Keratinocyte (primary cell): ENCODE measurements at regions not wholly inside any gene's neighbourhood (a gene's known extent, or its start where the extent isn't known, plus 50 kb on each side); places are given as distances from the start of the nearest gene placed in this dataset.

Source experiments
- DNase-seq: peaks from one replicate; pipeline ENCODE4 v3.0.0-alpha.2; 2011; ENCODE audit warnings: low read depth, missing footprints, low spot score
- FAIRE-seq: peaks from 2 replicates; lab custom pipeline; 2011; peaks lifted over from hg19 to GRCh38; lab: Jason Lieb, UNC
- H2AFZ ChIP-seq: 2 replicates; pipeline ENCODE4 v1.6.0; 2012; ENCODE audit warnings: low read length, control low read depth, inconsistent platforms; ENCODE audit not compliant: control insufficient read depth
- H3K27ac ChIP-seq: 2 replicates; pipeline ENCODE4 v1.5.1; 2011; ENCODE audit warnings: low read length; ENCODE audit not compliant: control insufficient read depth, insufficient read depth
- H3K27me3 ChIP-seq: 3 replicates; pipeline ENCODE4 v1.6.0; 2011; ENCODE audit warnings: low read length; ENCODE audit not compliant: control insufficient read depth, insufficient read depth; ENCODE audit errors: extremely low read depth
- H3K36me3 ChIP-seq, 2 experiments: 2 replicates in 1 of 2; 3 replicates in 1 of 2; pipeline ENCODE4 v1.5.1; 2011; ENCODE audit warnings: low read length in 2 of 2, mild to moderate bottlenecking in 1 of 2; ENCODE audit not compliant: control insufficient read depth in 2 of 2, insufficient read depth in 2 of 2; ENCODE audit errors: extremely low read depth in 1 of 2
- H3K4me1 ChIP-seq: 3 replicates; pipeline ENCODE4 v1.5.1; 2011; ENCODE audit warnings: low read length; ENCODE audit not compliant: control insufficient read depth, insufficient read depth; ENCODE audit errors: extremely low read depth
- H3K4me2 ChIP-seq: 3 replicates; pipeline ENCODE4 v1.6.0; 2011; ENCODE audit warnings: low read depth, low read length; ENCODE audit not compliant: control insufficient read depth, insufficient read depth; ENCODE audit errors: extremely low read depth
- H3K4me3 ChIP-seq, 3 experiments: fragments of 200-600 bp in 1 of 3; sonication (generic) in 1 of 3; 2 replicates in 2 of 3; 3 replicates in 1 of 3; pipeline ENCODE4 v1.5.1; 2011 to 2016; ENCODE audit warnings: low read length in 3 of 3, mild to moderate bottlenecking in 3 of 3, control low read depth in 2 of 3, inconsistent platforms in 1 of 3, low read depth in 1 of 3, mixed read lengths in 1 of 3, mixed run types in 1 of 3, moderate library complexity in 1 of 3; ENCODE audit not compliant: control insufficient read depth in 2 of 3, insufficient read depth in 2 of 3; ENCODE audit errors: extremely low read depth in 1 of 3
- H3K79me2 ChIP-seq: 2 replicates; pipeline ENCODE4 v1.6.0; 2012; ENCODE audit warnings: low read length; ENCODE audit not compliant: control insufficient read depth, insufficient read depth
- H3K9ac ChIP-seq: 3 replicates; pipeline ENCODE4 v1.6.0; 2011; ENCODE audit warnings: low read length; ENCODE audit not compliant: control insufficient read depth, insufficient read depth; ENCODE audit errors: extremely low read depth
- H3K9me1 ChIP-seq: 3 replicates; pipeline ENCODE4 v1.6.0; 2011; ENCODE audit warnings: low read length; ENCODE audit not compliant: control insufficient read depth, insufficient read depth; ENCODE audit errors: extremely low read depth
- H3K9me3 ChIP-seq: 2 replicates; pipeline ENCODE4 v1.5.1; 2012; ENCODE audit warnings: low read depth, low read length; ENCODE audit not compliant: control insufficient read depth
- H4K20me1 ChIP-seq: 3 replicates; pipeline ENCODE4 v1.6.0; 2011; ENCODE audit warnings: low read length; ENCODE audit not compliant: control insufficient read depth, insufficient read depth; ENCODE audit errors: extremely low read depth
- EZH2 ChIP-seq: IDR thresholded peaks from one replicate; pipeline ENCODE4 v1.6.1; 2012; ENCODE audit warnings: inconsistent platforms, mild to moderate bottlenecking, low read length, moderate library complexity
- dilution Hi-C: fragments of 300-500 bp; cut with MboI; formaldehyde crosslinking; loops from one replicate; pipeline ENCODE4 v1.7.0; 2020; ENCODE audit warnings: low sequenced_read_pairs; ENCODE audit not compliant: extremely low pct_ligation_motif_present
- TF ChIP-seq, protein P1 (sequence below), 3 experiments: IDR thresholded peaks in 1 of 3; conservative IDR thresholded peaks in 1 of 3; optimal IDR thresholded peaks in 1 of 3; 2 replicates in 2 of 3; 3 replicates in 1 of 3; pipeline versions ENCODE3 to v1.5.1; 2011; ENCODE audit warnings: low read length in 3 of 3, mild to moderate bottlenecking in 3 of 3, moderate library complexity in 2 of 3, control low read depth in 1 of 3, inconsistent platforms in 1 of 3; ENCODE audit not compliant: insufficient read depth in 2 of 3; ENCODE audit errors: extremely low read depth in 1 of 3

GRCh38 chr2:41719756-41720155, 328.1 kb upstream of the PKDCC start:
- H3K4me3 ChIP-seq = no peak overlapping the region
- dilution Hi-C loops = no loop called here
- TF ChIP-seq, protein P1, sequence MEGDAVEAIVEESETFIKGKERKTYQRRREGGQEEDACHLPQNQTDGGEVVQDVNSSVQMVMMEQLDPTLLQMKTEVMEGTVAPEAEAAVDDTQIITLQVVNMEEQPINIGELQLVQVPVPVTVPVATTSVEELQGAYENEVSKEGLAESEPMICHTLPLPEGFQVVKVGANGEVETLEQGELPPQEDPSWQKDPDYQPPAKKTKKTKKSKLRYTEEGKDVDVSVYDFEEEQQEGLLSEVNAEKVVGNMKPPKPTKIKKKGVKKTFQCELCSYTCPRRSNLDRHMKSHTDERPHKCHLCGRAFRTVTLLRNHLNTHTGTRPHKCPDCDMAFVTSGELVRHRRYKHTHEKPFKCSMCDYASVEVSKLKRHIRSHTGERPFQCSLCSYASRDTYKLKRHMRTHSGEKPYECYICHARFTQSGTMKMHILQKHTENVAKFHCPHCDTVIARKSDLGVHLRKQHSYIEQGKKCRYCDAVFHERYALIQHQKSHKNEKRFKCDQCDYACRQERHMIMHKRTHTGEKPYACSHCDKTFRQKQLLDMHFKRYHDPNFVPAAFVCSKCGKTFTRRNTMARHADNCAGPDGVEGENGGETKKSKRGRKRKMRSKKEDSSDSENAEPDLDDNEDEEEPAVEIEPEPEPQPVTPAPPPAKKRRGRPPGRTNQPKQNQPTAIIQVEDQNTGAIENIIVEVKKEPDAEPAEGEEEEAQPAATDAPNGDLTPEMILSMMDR (optimal IDR thresholded peaks at IDR 0.05 in 1 of 3, IDR thresholded peaks at IDR 0.05 in 1 of 3, conservative IDR thresholded peaks at IDR 0.05 in 1 of 3; ENCODE audit: extremely low read depth in 1 of 3, insufficient read depth in 2 of 3, low read length in 3 of 3) = no peak
- TF ChIP-seq EZH2 = no peak

GRCh38 chr2:41720331-41721251, 327.2 kb upstream of the PKDCC start:
- no peak for DNase-seq
- FAIRE-seq = no peak
- H3K9me1 ChIP-seq = no peaks in the 10 kb centered on the region
- peaks cover 48% of the 10 kb centered on the region for H3K4me1 ChIP-seq
- no peaks in the 10 kb centered on the region for H3K27me3 ChIP-seq
- H2AFZ ChIP-seq = peak overlapping the region; percentile 32
- no peak for TF ChIP-seq EZH2
- TF ChIP-seq, protein P1 (optimal IDR thresholded peaks at IDR 0.05 in 1 of 3, IDR thresholded peaks at IDR 0.05 in 1 of 3, conservative IDR thresholded peaks at IDR 0.05 in 1 of 3; ENCODE audit: extremely low read depth in 1 of 3, insufficient read depth in 2 of 3, low read length in 3 of 3) = no peak
- dilution Hi-C loops = no loop called here
- H3K4me3 ChIP-seq = no peak overlapping the region
- H3K27ac ChIP-seq = no peak overlapping the region
- H3K9me3 ChIP-seq = no peaks in the 10 kb centered on the region
- H3K36me3 ChIP-seq = no peaks in the 10 kb centered on the region
- no peaks in the 10 kb centered on the region for H4K20me1 ChIP-seq
- no peaks in the 10 kb centered on the region for H3K79me2 ChIP-seq
- H3K9ac ChIP-seq = no peak overlapping the region
- no peak overlapping the region for H3K4me2 ChIP-seq

More at GRCh38 chr2:41719756-41720155, 328.1 kb upstream of the PKDCC start:
- FAIRE-seq (no peak), DNase-seq (no peak)
- Histone ChIP-seq H3K9ac (no peak overlapping the region), H3K4me1 (peaks cover 48% of the 10 kb centered on the region), H3K36me3 (no peaks in the 10 kb centered on the region), H3K79me2 (no peaks in the 10 kb centered on the region), H3K9me1 (no peaks in the 10 kb centered on the region), H3K4me2 (no peak overlapping the region), H3K27ac (no peak overlapping the region), H3K9me3 (no peaks in the 10 kb centered on the region), H4K20me1 (no peaks in the 10 kb centered on the region), H3K27me3 (no peaks in the 10 kb centered on the region), H2AFZ (no peak overlapping the region)
